ENCODE measurements at regions not wholly inside any gene's neighbourhood (a gene's known extent, or its start where the extent isn't known, plus 50 kb on each side); places are given as distances from the start of the nearest gene placed in this dataset.

DNA sequence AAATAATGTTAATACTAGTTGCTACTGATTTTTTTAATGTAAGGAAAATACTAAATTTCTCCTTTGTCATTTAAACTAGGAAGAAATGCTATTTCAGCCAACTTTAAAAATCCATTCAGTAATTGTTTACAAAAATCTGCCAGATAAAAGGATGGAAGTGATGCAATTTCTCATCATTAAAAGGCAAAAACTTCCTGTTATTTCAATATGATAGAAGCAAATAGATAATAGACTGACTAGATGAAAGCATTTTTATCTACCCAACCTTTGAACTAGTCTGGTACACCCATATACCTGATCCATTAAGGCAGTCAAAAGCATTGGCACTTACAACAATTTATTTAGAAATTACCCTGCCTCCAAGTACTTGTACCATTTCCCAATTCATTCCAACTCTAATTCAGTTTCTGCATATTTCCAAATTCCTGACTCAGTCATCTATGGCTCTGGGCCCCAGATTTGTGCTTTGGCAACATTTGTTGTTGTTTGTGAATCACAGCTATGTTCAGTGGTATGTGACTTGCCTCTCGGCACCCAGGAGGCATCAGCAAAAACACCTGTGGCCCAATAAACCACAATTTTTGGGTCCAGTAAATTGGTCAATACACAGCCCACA is 482.6 kb upstream of the SEMA3A start:
- Mint-ChIP-seq H3K9me3 (peaks cover 5% of the 10 kb centered on the region), H3K4me3 (no peak overlapping the region), H3K4me1 (no peaks in the 10 kb centered on the region), H3K27me3 (no peaks in the 10 kb centered on the region), H3K36me3 (ENCODE audit: low read depth) (no peaks in the 10 kb centered on the region), H3K27ac (no peak overlapping the region)
- no peak for DNase-seq
- no peak for ATAC-seq

DNA sequence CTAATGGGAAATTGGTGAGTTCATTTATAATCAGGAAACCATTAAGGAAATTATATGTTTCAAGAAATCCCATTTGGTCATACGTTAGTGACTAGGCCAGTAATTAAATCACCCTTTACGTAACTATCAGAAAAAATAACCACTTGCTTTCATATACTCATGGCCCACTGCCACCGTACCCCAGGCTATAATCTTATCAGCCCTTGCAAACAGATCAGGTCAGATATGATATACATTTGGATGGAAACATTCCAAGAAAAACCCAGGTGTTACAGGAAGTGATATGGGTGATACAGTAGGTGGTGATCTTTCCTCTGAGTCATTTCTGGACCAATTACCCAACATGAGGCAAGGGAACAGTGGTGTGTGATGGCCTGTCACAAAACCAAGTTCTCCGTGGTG is 481.0 kb upstream of the SEMA3A start:
- no peak for ATAC-seq
- no peak overlapping the region for H3K4me3 Mint-ChIP-seq

DNA sequence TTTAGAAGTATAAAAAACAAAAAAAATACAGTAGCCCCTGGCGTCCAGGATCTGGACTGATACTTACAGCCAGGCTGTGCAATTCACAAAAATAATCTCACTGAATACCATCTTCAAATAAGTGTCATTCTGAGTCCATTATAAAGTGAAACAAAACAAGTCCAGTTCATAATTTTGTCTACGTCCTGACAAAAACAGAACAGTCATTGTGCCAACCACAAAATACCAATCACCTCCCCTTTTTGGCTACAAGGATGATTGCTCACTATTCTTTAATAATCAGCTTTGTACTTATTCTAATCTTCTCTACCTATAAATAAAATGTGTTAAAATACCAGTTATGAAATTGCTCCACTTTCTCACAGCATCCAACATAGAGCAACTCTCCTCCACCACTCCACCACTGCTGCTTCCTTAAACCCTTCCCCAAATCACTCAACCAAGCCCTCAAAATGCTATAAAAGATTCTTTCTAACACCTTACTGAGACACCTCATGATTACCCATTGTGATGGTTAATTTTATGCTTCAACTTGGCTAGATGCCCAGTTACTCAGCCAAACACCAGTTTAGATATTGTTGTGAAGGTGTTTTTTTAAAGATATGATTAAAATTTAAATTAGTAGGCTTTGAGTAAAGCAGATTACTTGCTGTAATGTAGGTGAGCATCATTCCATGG is 479.8 kb upstream of the SEMA3A start:
- no peaks in the 10 kb centered on the region for H3K27me3 Mint-ChIP-seq
- H3K27ac Mint-ChIP-seq, result no peak overlapping the region
- no peak overlapping the region for H3K4me3 Mint-ChIP-seq
- no peaks in the 10 kb centered on the region for H3K9me3 Mint-ChIP-seq
- DNase-seq (no peak), ATAC-seq (no peak)
- no peaks in the 10 kb centered on the region for H3K36me3 Mint-ChIP-seq (ENCODE audit: low read depth)
- no peaks in the 10 kb centered on the region for H3K4me1 Mint-ChIP-seq

More for the DNA sequence above, 481.0 kb upstream of the SEMA3A start:
- DNase-seq, result no peak
- Mint-ChIP-seq H3K27me3 (no peaks in the 10 kb centered on the region), H3K4me1 (no peaks in the 10 kb centered on the region), H3K36me3 (ENCODE audit: low read depth) (no peaks in the 10 kb centered on the region), H3K9me3 (peaks cover 5% of the 10 kb centered on the region), H3K27ac (no peak overlapping the region)

DNA sequence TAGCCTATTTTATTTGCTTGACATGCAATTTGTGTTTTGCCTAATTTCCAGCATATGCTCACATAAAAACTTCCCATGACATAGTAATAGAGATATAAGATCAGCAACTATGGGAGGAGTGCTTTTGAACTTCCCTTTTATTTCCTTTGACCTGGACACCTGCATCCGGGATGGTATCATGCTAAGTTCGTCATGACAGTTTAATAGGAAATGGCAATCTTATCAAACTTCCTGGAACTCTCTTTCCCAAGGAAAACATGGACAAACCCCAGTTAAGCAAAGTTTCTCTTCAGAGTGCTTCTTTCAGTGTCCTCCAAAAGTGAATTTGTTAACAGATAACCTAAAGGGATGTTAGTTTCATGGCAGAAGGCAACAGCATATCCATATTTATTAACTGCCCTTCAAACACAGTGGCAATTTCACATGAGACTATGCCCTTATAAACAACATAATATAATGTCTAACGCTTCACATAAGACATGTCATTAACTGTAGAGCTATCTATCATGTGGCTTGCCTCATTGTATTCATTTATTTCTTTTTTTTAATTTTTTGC is 474.7 kb upstream of the SEMA3A start:
- DNase-seq, result no peak
- Mint-ChIP-seq H3K4me3 (no peak overlapping the region), H3K27me3 (no peaks in the 10 kb centered on the region), H3K27ac (no peak overlapping the region), H3K36me3 (ENCODE audit: low read depth) (no peaks in the 10 kb centered on the region), H3K9me3 (no peaks in the 10 kb centered on the region), H3K4me1 (no peaks in the 10 kb centered on the region)
- ATAC-seq, result no peak

DNA sequence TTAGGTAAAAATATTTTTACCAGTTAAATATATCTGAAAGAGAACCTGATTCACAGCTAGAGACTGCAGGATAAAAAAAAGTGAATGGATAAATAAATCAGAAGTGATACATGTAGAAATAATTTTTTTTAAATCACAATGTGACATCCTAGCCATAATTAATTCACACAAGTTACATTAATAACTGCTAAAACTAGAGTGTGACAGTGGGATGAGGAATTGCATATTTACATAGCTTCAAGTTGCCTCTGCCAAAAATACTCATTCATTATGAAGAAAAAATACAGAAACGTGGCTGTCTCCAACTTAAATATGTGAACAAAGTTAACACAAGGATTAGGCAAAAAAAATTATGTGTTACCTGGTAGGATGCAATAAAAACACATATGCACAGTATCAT is 473.5 kb upstream of the SEMA3A start:
- DNase-seq (no peak), ATAC-seq (no peak)
- no peak overlapping the region for H3K4me3 Mint-ChIP-seq
- no peaks in the 10 kb centered on the region for H3K4me1 Mint-ChIP-seq
- no peaks in the 10 kb centered on the region for H3K9me3 Mint-ChIP-seq
- no peaks in the 10 kb centered on the region for H3K27me3 Mint-ChIP-seq
- no peak overlapping the region for H3K27ac Mint-ChIP-seq
- no peaks in the 10 kb centered on the region for H3K36me3 Mint-ChIP-seq (ENCODE audit: low read depth)

DNA sequence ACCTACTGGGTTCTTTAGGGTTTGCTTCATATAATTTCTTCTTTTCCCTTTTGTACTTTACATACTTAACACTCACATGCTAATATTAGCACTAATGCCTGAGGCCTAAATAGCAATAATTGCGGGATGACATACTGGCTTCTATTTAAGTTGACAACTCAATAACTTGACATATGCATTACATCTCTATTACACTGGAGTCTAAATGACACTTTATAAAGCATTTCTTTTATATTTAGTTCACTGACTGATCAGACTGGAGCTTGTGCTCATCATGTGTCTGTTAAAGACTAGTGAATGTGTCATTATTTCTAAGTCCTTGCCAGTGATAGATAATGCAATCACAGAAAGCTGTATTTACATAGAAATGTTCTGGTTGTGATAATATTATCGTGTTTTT is 472.1 kb upstream of the SEMA3A start:
- Mint-ChIP-seq H3K36me3 (ENCODE audit: low read depth) (no peaks in the 10 kb centered on the region), H3K27me3 (no peaks in the 10 kb centered on the region), H3K4me1 (no peaks in the 10 kb centered on the region), H3K4me3 (no peak overlapping the region), H3K27ac (no peak overlapping the region), H3K9me3 (no peaks in the 10 kb centered on the region)
- ATAC-seq, result no peak
- DNase-seq, result no peak

DNA sequence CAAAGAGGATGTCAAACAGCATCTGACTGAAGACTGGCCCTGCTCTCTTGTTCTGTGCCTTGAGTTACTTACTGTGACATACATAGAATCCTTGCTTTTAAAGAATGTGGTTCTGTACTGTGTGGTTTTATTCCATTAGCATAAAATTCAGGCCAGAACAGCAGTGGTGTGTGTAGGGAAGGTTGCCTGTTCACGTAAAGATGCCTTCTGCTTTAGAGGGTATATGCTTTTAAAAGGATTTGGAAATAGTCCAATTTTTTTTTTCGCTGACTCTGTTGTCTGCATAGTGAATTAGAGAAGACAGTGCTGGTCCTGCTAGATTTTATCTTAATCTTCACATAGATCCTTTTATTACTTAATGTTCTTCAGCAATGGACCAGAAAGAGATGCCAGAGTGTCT is 470.8 kb upstream of the SEMA3A start:
- ATAC-seq (no peak), DNase-seq (no peak)
- Mint-ChIP-seq H3K36me3 (ENCODE audit: low read depth) (no peaks in the 10 kb centered on the region), H3K4me1 (no peaks in the 10 kb centered on the region), H3K4me3 (no peak overlapping the region), H3K9me3 (no peaks in the 10 kb centered on the region), H3K27me3 (no peaks in the 10 kb centered on the region), H3K27ac (no peak overlapping the region)

DNA sequence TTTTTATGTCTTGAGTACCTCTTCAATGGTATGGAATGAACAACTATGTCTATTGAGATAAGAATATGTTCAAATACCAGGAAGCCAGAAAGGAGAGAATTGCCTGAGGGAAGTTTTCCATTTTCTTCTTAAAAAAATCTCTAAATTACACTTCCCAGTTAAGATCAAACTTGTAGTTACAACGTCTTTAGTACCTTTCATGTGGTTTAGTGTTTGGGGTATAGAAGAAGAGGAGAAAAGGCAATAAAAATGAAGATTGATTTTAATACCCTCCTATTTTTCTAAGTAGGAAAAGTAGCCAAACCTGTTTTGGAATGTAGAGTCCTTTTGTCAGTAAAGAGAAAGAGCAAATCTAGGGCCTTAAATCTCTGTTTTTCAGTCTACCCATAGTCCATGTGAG is 470.0 kb upstream of the SEMA3A start:
- ATAC-seq, result no peak
- DNase-seq, result no peak
- no peaks in the 10 kb centered on the region for H3K9me3 Mint-ChIP-seq
- no peaks in the 10 kb centered on the region for H3K27me3 Mint-ChIP-seq
- H3K36me3 Mint-ChIP-seq (ENCODE audit: low read depth), result no peaks in the 10 kb centered on the region
- H3K4me1 Mint-ChIP-seq, result no peaks in the 10 kb centered on the region
- H3K27ac Mint-ChIP-seq, result no peak overlapping the region
- no peak overlapping the region for H3K4me3 Mint-ChIP-seq

DNA sequence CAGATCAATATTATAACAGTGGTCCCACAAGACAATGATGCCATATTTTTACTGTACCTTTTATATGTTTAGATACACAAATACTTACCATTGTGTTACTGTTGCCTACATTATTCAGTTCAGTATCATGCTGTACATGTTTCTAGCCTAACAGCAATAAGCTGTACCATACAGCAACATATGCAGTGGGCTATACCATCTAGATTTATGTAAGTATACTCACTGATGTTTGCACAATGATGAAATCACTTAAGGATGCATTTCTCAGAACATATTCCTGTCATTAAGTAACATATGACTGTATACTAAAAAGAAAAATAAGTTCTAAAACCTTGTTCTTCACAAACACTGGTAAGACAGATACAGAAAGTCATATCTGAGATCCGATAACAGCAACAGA is 468.6 kb upstream of the SEMA3A start:
- ATAC-seq, result no peak
- Mint-ChIP-seq H3K27ac (no peak overlapping the region), H3K27me3 (no peaks in the 10 kb centered on the region), H3K36me3 (ENCODE audit: low read depth) (no peaks in the 10 kb centered on the region), H3K4me1 (no peaks in the 10 kb centered on the region), H3K9me3 (no peaks in the 10 kb centered on the region), H3K4me3 (no peak overlapping the region)
- DNase-seq, result no peak

DNA sequence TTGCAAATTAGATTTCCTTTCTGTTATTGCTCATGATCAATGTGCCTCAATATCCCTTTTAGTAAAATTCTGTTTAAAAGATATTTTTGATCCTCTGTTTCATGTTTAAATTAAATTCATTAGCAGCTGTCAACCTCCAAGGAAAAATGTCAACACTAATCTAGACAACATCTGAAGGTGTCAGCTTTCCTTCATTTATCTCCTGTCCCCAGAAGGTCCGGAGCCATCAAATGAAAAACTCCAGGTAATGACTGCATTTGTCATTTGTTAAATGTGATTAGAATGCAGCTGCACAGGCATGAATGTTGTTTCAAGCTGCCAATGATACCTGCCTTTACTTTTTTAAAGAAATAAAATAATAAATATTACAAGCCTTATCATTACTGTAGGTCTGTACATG is 463.7 kb upstream of the SEMA3A start:
- Mint-ChIP-seq H3K27me3 (no peaks in the 10 kb centered on the region), H3K4me3 (no peak overlapping the region), H3K27ac (no peak overlapping the region), H3K36me3 (ENCODE audit: low read depth) (no peaks in the 10 kb centered on the region), H3K4me1 (no peaks in the 10 kb centered on the region), H3K9me3 (no peaks in the 10 kb centered on the region)
- DNase-seq (no peak), ATAC-seq (no peak)

DNA sequence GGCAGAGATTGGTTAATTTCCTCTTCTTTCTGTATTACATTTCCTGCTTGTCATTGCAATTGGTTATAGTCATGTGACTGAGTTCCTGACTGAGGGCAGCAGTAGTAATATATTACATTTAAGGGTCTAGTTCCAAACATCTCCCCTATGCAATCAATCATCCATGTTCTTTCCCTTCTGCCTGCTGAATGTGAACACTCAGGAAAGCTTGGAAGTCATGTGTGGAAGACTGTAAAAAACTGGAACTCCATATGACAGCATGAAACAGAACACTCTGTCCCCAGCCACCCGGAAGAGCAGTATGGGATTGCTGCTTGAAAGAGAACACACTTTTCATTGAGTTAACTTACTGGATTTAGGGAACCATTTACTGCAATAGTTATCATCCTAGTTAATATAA is 459.7 kb upstream of the SEMA3A start:
- Mint-ChIP-seq H3K36me3 (ENCODE audit: low read depth) (no peaks in the 10 kb centered on the region), H3K4me1 (no peaks in the 10 kb centered on the region), H3K9me3 (no peaks in the 10 kb centered on the region), H3K27me3 (no peaks in the 10 kb centered on the region), H3K4me3 (no peak overlapping the region), H3K27ac (no peak overlapping the region)
- DNase-seq (no peak), ATAC-seq (no peak)

DNA sequence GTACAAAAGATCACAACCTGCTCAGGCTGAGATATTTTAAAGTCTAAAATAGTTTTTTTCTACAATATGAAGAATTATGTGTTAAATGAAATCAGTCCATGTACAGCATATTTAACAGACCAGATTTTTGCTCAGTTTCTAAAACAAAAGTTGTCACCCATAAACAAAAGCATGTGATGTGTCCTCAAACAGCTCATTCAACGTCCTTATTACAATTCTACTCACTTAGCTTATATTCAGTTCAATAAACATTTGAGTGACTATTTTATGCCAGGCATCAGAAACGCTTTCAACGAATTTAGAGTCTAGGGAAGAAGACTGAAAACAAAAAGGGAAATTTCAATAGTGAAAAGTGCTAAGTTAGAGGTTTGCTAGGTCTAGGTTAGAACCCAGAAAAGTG is 457.3 kb upstream of the SEMA3A start:
- ATAC-seq, result no peak
- no peak for DNase-seq
- H3K27me3 Mint-ChIP-seq, result no peaks in the 10 kb centered on the region
- no peaks in the 10 kb centered on the region for H3K36me3 Mint-ChIP-seq (ENCODE audit: low read depth)
- H3K4me1 Mint-ChIP-seq, result no peaks in the 10 kb centered on the region
- no peaks in the 10 kb centered on the region for H3K9me3 Mint-ChIP-seq
- no peak overlapping the region for H3K27ac Mint-ChIP-seq
- H3K4me3 Mint-ChIP-seq, result no peak overlapping the region

DNA sequence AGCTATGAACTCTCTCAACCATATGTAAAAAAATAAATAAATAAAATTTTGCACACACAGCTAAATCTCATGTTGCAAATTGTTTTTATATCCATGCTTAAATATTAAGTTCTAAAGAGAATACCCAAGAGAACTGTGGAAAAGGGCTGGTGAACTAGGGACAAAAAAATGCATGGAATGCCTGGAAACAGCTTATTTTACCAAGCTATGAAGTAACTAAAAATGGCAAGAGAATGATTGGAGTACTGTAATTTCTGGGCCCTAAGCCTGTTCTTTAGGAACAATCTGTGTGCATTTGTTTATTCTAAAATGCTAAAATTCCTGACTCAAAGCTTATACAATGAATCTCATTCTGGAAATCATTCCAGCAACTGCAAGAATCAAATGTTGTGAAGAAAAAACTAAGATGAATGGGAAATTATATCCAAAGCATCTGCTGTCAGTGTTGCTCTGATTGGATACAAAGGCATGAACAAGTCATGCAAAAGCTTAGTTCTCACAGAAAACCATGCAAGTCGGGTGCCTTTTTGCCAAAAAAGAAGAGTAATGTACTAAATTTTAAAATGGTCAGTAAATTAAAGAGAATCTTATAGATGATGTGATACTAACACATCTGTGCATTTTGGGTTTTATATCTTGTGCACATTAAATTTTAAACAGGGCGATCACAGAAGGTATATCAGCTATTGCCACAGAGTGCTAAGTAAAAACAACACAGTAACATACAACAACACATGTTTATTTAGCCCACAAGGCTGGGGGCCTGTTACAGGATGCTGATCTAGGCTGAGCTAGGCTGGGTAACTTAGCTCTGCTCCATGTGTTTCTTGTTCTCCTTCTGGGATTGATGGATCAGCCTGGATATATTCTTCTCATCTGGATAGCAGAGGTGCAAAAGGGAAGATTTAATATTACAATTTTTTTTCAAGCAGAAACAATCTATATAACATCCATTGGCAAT is 453.5 kb upstream of the SEMA3A start:
- H3K27me3 Mint-ChIP-seq, result no peaks in the 10 kb centered on the region
- no peak overlapping the region for H3K4me3 Mint-ChIP-seq
- no peaks in the 10 kb centered on the region for H3K9me3 Mint-ChIP-seq
- no peaks in the 10 kb centered on the region for H3K4me1 Mint-ChIP-seq
- H3K27ac Mint-ChIP-seq, result no peak overlapping the region
- H3K36me3 Mint-ChIP-seq (ENCODE audit: low read depth), result no peaks in the 10 kb centered on the region
- no peak for ATAC-seq
- no peak for DNase-seq

DNA sequence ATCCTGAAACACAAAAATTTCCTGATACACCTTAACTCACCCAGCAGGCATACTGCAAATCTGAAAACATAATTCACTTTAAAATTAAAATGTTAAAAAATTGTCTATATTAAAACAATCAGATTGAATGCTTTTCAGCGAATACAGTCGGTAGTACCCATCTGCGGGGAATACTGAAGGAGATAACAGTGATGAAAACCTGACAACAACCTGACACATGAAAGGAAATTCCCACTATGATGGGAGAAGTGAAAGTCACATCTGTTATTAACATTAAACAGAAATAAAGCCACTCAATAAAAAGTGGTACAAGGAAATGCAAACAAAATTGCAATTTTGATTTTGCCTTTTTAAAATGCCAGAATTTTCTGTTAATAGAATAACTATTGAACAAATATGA is 448.0 kb upstream of the SEMA3A start:
- no peak overlapping the region for H3K4me3 Mint-ChIP-seq
- no peaks in the 10 kb centered on the region for H3K27me3 Mint-ChIP-seq
- DNase-seq (no peak), ATAC-seq (no peak)
- no peak overlapping the region for H3K27ac Mint-ChIP-seq
- H3K4me1 Mint-ChIP-seq, result no peaks in the 10 kb centered on the region
- H3K9me3 Mint-ChIP-seq, result no peaks in the 10 kb centered on the region
- no peaks in the 10 kb centered on the region for H3K36me3 Mint-ChIP-seq (ENCODE audit: low read depth)

DNA sequence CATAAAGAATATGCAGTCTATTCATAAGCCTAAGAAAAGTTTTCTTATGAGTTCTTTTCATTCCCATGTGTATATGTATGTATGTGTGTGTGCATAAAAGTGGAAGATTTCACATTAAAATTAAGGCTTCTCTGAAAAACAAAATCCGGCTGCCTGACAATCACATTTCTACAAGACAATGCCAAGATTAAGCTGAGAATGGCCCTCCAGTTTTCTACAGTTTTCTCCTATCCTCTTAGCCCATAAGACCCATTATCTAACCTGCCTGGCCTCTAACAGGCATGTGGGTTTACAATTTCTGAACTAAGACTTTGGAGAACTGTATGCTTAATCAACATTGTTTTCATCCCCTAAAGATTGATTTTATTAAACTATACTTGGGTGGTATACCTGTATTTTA is 446.0 kb upstream of the SEMA3A start:
- Mint-ChIP-seq H3K36me3 (ENCODE audit: low read depth) (no peaks in the 10 kb centered on the region), H3K4me3 (no peak overlapping the region), H3K9me3 (no peaks in the 10 kb centered on the region), H3K4me1 (no peaks in the 10 kb centered on the region), H3K27ac (no peak overlapping the region), H3K27me3 (no peaks in the 10 kb centered on the region)
- ATAC-seq, result no peak
- DNase-seq, result no peak

All from activated naive CD8-positive, alpha-beta T cell treated with anti-CD3 and anti-CD28 coated beads, Interleukin-2, amount 50 U/mL, for 24 hours (primary cell).